PFSK-1 (cell line): ENCODE measurements at regions not wholly inside any gene's neighbourhood (a gene's known extent, or its start where the extent isn't known, plus 50 kb on each side); places are given as distances from the start of the nearest gene placed in this dataset.

ENCODE experiments used
- FOXP2 ChIP-seq: optimal IDR thresholded peaks from 2 replicates; pipeline ENCODE3; 2011; ENCODE audit warnings: borderline replicate concordance, control low read depth, inconsistent platforms; ENCODE audit not compliant: insufficient read depth; ENCODE audit errors: extremely low read length, extremely low read depth
- POLR2AphosphoS5 ChIP-seq: IDR thresholded peaks from 2 replicates; pipeline ENCODE4 v1.6.1; 2012; ENCODE audit warnings: low read depth, mild to moderate bottlenecking, control low read depth, low read length, moderate library complexity
- SIN3A ChIP-seq: IDR thresholded peaks from 2 replicates; pipeline ENCODE4 v1.6.1; 2012; ENCODE audit warnings: mild to moderate bottlenecking, low read length, moderate library complexity, borderline replicate concordance; ENCODE audit not compliant: insufficient read depth
- TAF1 ChIP-seq: IDR thresholded peaks from 2 replicates; pipeline ENCODE4 v1.6.1; 2012; ENCODE audit warnings: low read length, control low read depth, borderline replicate concordance; ENCODE audit not compliant: insufficient read depth
- TF ChIP-seq, protein P1 (sequence below), 2 experiments: IDR thresholded peaks; 2 replicates each; pipeline versions ENCODE4 v1.6.1 to v1.8.0; 2011 to 2012; ENCODE audit warnings: low read depth in 2 of 2, low read length in 2 of 2, control low read depth in 1 of 2, inconsistent platforms in 1 of 2, mild to moderate bottlenecking in 1 of 2, moderate library complexity in 1 of 2; ENCODE audit not compliant: insufficient read depth in 1 of 2

GRCh38 chr2:184419744-184420143 is 178.6 kb upstream of the ZNF804A start:
- TF ChIP-seq, protein P1, sequence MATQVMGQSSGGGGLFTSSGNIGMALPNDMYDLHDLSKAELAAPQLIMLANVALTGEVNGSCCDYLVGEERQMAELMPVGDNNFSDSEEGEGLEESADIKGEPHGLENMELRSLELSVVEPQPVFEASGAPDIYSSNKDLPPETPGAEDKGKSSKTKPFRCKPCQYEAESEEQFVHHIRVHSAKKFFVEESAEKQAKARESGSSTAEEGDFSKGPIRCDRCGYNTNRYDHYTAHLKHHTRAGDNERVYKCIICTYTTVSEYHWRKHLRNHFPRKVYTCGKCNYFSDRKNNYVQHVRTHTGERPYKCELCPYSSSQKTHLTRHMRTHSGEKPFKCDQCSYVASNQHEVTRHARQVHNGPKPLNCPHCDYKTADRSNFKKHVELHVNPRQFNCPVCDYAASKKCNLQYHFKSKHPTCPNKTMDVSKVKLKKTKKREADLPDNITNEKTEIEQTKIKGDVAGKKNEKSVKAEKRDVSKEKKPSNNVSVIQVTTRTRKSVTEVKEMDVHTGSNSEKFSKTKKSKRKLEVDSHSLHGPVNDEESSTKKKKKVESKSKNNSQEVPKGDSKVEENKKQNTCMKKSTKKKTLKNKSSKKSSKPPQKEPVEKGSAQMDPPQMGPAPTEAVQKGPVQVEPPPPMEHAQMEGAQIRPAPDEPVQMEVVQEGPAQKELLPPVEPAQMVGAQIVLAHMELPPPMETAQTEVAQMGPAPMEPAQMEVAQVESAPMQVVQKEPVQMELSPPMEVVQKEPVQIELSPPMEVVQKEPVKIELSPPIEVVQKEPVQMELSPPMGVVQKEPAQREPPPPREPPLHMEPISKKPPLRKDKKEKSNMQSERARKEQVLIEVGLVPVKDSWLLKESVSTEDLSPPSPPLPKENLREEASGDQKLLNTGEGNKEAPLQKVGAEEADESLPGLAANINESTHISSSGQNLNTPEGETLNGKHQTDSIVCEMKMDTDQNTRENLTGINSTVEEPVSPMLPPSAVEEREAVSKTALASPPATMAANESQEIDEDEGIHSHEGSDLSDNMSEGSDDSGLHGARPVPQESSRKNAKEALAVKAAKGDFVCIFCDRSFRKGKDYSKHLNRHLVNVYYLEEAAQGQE (IDR thresholded peaks at IDR 0.05; ENCODE audit: insufficient read depth in 1 of 2, low read depth in 2 of 2, low read length in 2 of 2): no peak
- TF ChIP-seq POLR2AphosphoS5 (no peak), FOXP2 (no peak), TAF1 (no peak), SIN3A (no peak)

DNA sequence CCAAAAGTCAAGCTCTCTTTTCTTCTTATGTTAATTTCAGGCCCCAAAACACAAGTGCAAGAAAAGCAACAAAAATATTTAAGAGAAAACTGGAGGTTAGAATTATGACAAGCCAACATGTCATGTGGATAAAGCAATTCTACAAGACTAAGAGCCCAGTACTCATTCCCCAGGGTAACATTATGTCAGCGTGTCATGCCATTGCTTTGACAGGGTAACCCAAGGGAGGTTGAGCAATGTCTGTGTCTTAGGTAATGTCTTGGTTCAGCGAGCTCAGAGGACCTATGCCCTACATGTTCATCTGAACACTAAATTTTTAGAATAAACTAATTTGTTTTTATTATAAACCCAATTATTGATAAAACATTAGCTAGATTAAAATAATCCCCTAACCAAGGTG is 173.2 kb upstream of the ZNF804A start:
- TF ChIP-seq, protein P1 (IDR thresholded peaks at IDR 0.05; ENCODE audit: insufficient read depth in 1 of 2, low read depth in 2 of 2, low read length in 2 of 2): no peak
- TF ChIP-seq TAF1: no peak
- TF ChIP-seq SIN3A: no peak
- no peak for TF ChIP-seq POLR2AphosphoS5
- TF ChIP-seq FOXP2: no peak

DNA sequence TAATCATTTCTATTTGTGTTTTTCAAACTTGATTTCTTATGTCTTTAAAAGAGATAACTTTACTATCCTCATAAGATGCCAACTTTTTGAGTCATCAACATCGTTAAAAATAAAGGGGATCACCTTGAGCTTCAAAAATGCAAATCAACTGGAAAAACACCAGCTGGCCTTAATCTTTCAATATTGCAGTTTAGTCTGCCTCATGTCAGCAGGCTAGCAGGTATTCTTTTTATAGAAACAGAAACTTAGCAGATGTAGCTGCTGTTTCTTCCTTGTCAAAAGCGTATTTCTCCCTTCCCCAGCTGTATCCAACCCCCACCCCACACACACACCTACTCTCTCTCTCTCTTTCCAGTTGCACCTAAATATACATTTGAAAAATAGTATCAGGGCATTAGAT is 154.1 kb upstream of the ZNF804A start:
- TF ChIP-seq, protein P1 (IDR thresholded peaks at IDR 0.05; ENCODE audit: insufficient read depth in 1 of 2, low read depth in 2 of 2, low read length in 2 of 2): no peak
- TF ChIP-seq POLR2AphosphoS5 (no peak), SIN3A (no peak), TAF1 (no peak), FOXP2 (no peak)

- TF ChIP-seq, protein P1 (IDR thresholded peaks at IDR 0.05; ENCODE audit: insufficient read depth in 1 of 2, low read depth in 2 of 2, low read length in 2 of 2): no peak
- TF ChIP-seq POLR2AphosphoS5: no peak
- no peak for TF ChIP-seq SIN3A
- no peak for TF ChIP-seq TAF1
- TF ChIP-seq FOXP2: no peak
These were observed 153.6 kb upstream of the ZNF804A start for GRCh38 chr2:184444623-184445223.

DNA sequence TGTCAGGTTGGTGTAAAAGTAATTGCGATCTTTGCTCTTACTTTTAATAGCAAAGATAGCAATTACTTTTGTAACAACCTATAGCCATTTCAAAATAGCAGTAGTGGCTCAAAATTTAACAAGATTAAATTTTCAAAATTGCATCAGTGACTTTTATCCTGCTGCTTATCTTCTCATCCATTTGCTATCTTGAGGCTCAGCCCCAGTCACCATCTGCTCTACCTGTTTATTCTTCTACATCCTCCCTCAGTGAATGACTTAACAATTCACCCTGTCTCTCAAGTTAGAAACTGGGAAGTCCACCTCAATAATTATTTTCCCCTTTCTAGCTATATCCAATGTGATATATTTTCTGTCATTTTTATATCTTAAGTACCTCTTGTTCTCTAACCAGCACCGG is 148.6 kb upstream of the ZNF804A start:
- no peak for TF ChIP-seq POLR2AphosphoS5

DNA sequence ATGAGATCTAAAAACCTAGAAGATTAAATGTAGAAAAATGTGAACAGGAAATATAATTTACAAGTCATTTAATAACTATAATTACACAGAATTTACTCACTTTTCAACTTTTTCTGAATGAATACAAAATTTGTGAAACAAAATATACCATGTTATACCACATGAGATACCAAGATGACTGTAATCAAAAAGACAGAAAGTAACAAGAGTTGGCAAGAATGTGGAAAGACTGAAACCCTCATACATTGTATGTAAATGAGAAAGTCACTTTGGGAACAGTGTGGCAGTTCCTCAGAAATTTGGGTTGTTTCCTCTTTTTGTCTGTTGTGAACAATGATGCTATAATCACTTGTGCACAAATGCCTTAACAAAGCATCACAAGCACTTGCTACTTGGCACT is 145.4 kb upstream of the ZNF804A start:
- no peak for TF ChIP-seq SIN3A
- no peak for TF ChIP-seq FOXP2
- TF ChIP-seq POLR2AphosphoS5: no peak
- TF ChIP-seq, protein P1 (IDR thresholded peaks at IDR 0.05; ENCODE audit: insufficient read depth in 1 of 2, low read depth in 2 of 2, low read length in 2 of 2): no peak
- no peak for TF ChIP-seq TAF1
